ENCODE measurements at regions not wholly inside any gene's neighbourhood (a gene's known extent, or its start where the extent isn't known, plus 50 kb on each side); places are given as distances from the start of the nearest gene placed in this dataset.

DNA sequence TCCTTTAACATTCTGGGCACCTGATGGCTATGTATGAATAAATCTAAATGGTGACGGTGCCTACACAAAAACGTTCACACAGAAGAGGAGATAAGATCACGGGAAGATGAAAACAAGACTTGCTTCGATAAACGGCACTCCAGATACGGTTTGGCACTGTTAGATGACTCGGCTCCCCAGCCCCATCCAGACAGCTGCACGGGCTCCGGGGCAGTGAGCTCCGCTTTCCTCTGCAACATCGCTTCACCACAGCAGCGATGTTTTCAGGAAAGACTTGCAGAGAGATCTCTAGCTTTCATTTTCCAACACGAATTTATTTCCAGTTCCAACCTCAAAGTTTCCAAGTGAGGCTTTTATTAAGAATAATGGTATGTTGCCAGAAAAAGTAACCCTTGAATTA is 132.1 kb downstream of the KLF6 start:
- TF ChIP-seq, protein P1, sequence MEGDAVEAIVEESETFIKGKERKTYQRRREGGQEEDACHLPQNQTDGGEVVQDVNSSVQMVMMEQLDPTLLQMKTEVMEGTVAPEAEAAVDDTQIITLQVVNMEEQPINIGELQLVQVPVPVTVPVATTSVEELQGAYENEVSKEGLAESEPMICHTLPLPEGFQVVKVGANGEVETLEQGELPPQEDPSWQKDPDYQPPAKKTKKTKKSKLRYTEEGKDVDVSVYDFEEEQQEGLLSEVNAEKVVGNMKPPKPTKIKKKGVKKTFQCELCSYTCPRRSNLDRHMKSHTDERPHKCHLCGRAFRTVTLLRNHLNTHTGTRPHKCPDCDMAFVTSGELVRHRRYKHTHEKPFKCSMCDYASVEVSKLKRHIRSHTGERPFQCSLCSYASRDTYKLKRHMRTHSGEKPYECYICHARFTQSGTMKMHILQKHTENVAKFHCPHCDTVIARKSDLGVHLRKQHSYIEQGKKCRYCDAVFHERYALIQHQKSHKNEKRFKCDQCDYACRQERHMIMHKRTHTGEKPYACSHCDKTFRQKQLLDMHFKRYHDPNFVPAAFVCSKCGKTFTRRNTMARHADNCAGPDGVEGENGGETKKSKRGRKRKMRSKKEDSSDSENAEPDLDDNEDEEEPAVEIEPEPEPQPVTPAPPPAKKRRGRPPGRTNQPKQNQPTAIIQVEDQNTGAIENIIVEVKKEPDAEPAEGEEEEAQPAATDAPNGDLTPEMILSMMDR (IDR thresholded peaks at IDR 0.05), result no peak
- TF ChIP-seq EZH2 (IDR thresholded peaks at IDR 0.05), result no peak
- TF ChIP-seq EZH2phosphoT487 (IDR thresholded peaks at IDR 0.05), result no peak

Data from neural progenitor cell (in vitro differentiated cells).